GM23338 (cell line): ENCODE measurements at regions not wholly inside any gene's neighbourhood (a gene's known extent, or its start where the extent isn't known, plus 50 kb on each side); places are given as distances from the start of the nearest gene placed in this dataset.

Experiments used
- ATAC-seq: fragments of 200-7000 bp; cut with Tn5 transposase; 3 replicates; pipeline ENCODE4 v1.9.1; 2020
- DNase-seq: peaks from one replicate; pipeline ENCODE4 v3.0.0-alpha.2; 2015; ENCODE audit warnings: low spot score
- H2AFZ ChIP-seq: fragments of 200-600 bp; sonication (generic); 2 replicates; pipeline ENCODE4 v1.8.0; 2016; ENCODE audit warnings: antibody characterized with exemption, mild to moderate bottlenecking, moderate library complexity
- H3F3A ChIP-seq: fragments of 200-600 bp; sonication (generic); replicated peaks from 2 replicates; pipeline ENCODE4 v1.8.0; 2017; ENCODE audit warnings: antibody characterized with exemption, mixed run types, low read depth
- H3K27ac ChIP-seq: fragments of 200-600 bp; sonication (generic); 2 replicates; pipeline ENCODE4 v1.6.1; 2016; ENCODE audit warnings: low read depth
- H3K27me3 ChIP-seq: fragments of 200-600 bp; sonication (generic); 2 replicates; pipeline ENCODE4 v1.8.0; 2016; ENCODE audit warnings: mild to moderate bottlenecking, mixed run types, moderate library complexity; ENCODE audit not compliant: insufficient read depth
- H3K36me3 ChIP-seq: fragments of 200-600 bp; sonication (generic); 2 replicates; pipeline ENCODE4 v1.8.0; 2016; ENCODE audit warnings: mild to moderate bottlenecking; ENCODE audit not compliant: insufficient read depth
- H3K4me1 ChIP-seq: fragments of 200-600 bp; sonication (generic); 2 replicates; pipeline ENCODE4 v1.8.0; 2016; ENCODE audit warnings: mild to moderate bottlenecking, moderate library complexity; ENCODE audit not compliant: insufficient read depth
- H3K4me2 ChIP-seq: fragments of 200-600 bp; sonication (generic); 2 replicates; pipeline ENCODE4 v1.7.1; 2017; ENCODE audit warnings: mixed run types
- H3K4me3 ChIP-seq: fragments of 200-600 bp; sonication (generic); 2 replicates; pipeline ENCODE4 v1.6.1; 2016; ENCODE audit warnings: mixed run types
- H3K79me2 ChIP-seq: fragments of 200-600 bp; sonication (generic); replicated peaks from 2 replicates; pipeline ENCODE4 v1.8.0; 2017; ENCODE audit warnings: mild to moderate bottlenecking; ENCODE audit not compliant: insufficient read depth
- H3K9me2 ChIP-seq: fragments of 200-600 bp; sonication (generic); 2 replicates; pipeline ENCODE4 v1.8.0; 2017; ENCODE audit not compliant: insufficient read depth
- H4K20me1 ChIP-seq: fragments of 200-600 bp; sonication (generic); replicated peaks from 2 replicates; pipeline ENCODE4 v1.8.0; 2017; ENCODE audit warnings: mild to moderate bottlenecking; ENCODE audit not compliant: insufficient read depth
- H3K27ac Mint-ChIP-seq: 2 replicates; pipeline ENCODE4 v1.8.0; 2020; ENCODE audit warnings: inconsistent platforms, mild to moderate bottlenecking, moderate library complexity, mixed read lengths
- H3K27me3 Mint-ChIP-seq: 3 replicates; pipeline ENCODE4 v1.8.0; 2022; ENCODE audit warnings: low read depth, mild to moderate bottlenecking, moderate library complexity, mixed read lengths, inconsistent platforms; ENCODE audit not compliant: insufficient read depth, poor library complexity
- H3K36me3 Mint-ChIP-seq: 3 replicates; pipeline ENCODE4 v1.8.0; 2021; ENCODE audit warnings: low read depth, mild to moderate bottlenecking, inconsistent platforms, moderate library complexity, mixed read lengths
- H3K4me1 Mint-ChIP-seq: 3 replicates; pipeline ENCODE4 v1.8.0; 2020; ENCODE audit warnings: mild to moderate bottlenecking, inconsistent platforms, mixed read lengths
- H3K4me3 Mint-ChIP-seq: 3 replicates; pipeline ENCODE4 v1.8.0; 2021; ENCODE audit warnings: moderate library complexity, mild to moderate bottlenecking, inconsistent platforms, mixed read lengths
- H3K9me3 Mint-ChIP-seq: 3 replicates; pipeline ENCODE4 v1.8.0; 2020; ENCODE audit warnings: moderate library complexity, mild to moderate bottlenecking, inconsistent platforms, mixed read lengths
- CREB1 ChIP-seq: fragments of 250-450 bp; sonication (Bioruptor Pico); IDR thresholded peaks from 2 replicates; pipeline ENCODE4 v1.5.0; 2020; ENCODE audit warnings: low read depth, mild to moderate bottlenecking, moderate library complexity
- ETS1 ChIP-seq: IDR thresholded peaks from 2 replicates; pipeline ENCODE4 v1.6.1; 2016; ENCODE audit warnings: antibody characterized with exemption
- EZH2 ChIP-seq: fragments of 200-600 bp; sonication (generic); IDR thresholded peaks from one replicate; pipeline ENCODE4 v1.8.0; 2017; ENCODE audit warnings: antibody characterized with exemption, mild to moderate bottlenecking, low read depth; ENCODE audit not compliant: unreplicated experiment
- EZH2phosphoT487 ChIP-seq: fragments of 200-600 bp; sonication (generic); IDR thresholded peaks from one replicate; pipeline ENCODE4 v1.8.1; 2018; ENCODE audit warnings: antibody characterized with exemption; ENCODE audit not compliant: unreplicated experiment
- JUNB ChIP-seq: IDR thresholded peaks from one replicate; pipeline ENCODE4 v1.6.1; 2016; ENCODE audit warnings: antibody characterized with exemption; ENCODE audit not compliant: unreplicated experiment
- NANOG ChIP-seq: IDR thresholded peaks from 2 replicates; pipeline ENCODE4 v1.6.1; 2016; ENCODE audit warnings: antibody characterized with exemption, borderline replicate concordance
- POLR2AphosphoS5 ChIP-seq: IDR thresholded peaks from 2 replicates; pipeline ENCODE4 v1.6.1; 2016; ENCODE audit warnings: antibody characterized with exemption, low read depth
- ZNF331 ChIP-seq: fragments of 250-450 bp; sonication (Bioruptor Pico); IDR thresholded peaks from 2 replicates; pipeline ENCODE4 v1.5.0; 2020; ENCODE audit warnings: low read depth, mild to moderate bottlenecking, moderate library complexity
- TF ChIP-seq, protein P1 (sequence below): fragments of 250-450 bp; sonication (Bioruptor Pico); IDR thresholded peaks from 2 replicates; pipeline ENCODE4 v1.5.0; 2020; ENCODE audit warnings: mild to moderate bottlenecking, moderate library complexity
- TF ChIP-seq, protein P2 (sequence below), 2 experiments: fragments of 200-600 bp in 1 of 2; sonication (generic) in 1 of 2; conservative IDR thresholded peaks; 2 replicates each; pipeline versions ENCODE4 v1.5.1 to v1.6.1; 2016 to 2017; ENCODE audit warnings: antibody characterized with exemption in 2 of 2, low read depth in 2 of 2, mild to moderate bottlenecking in 2 of 2, moderate library complexity in 1 of 2

GRCh38 chr16:79843145-79843544, 242.6 kb upstream of the MAF start:
- TF ChIP-seq ETS1 (no peak), EZH2phosphoT487 (no peak), POLR2AphosphoS5 (no peak), ZNF331 (CRISPR knock-in tag) (no peak)
- TF ChIP-seq, protein P1, sequence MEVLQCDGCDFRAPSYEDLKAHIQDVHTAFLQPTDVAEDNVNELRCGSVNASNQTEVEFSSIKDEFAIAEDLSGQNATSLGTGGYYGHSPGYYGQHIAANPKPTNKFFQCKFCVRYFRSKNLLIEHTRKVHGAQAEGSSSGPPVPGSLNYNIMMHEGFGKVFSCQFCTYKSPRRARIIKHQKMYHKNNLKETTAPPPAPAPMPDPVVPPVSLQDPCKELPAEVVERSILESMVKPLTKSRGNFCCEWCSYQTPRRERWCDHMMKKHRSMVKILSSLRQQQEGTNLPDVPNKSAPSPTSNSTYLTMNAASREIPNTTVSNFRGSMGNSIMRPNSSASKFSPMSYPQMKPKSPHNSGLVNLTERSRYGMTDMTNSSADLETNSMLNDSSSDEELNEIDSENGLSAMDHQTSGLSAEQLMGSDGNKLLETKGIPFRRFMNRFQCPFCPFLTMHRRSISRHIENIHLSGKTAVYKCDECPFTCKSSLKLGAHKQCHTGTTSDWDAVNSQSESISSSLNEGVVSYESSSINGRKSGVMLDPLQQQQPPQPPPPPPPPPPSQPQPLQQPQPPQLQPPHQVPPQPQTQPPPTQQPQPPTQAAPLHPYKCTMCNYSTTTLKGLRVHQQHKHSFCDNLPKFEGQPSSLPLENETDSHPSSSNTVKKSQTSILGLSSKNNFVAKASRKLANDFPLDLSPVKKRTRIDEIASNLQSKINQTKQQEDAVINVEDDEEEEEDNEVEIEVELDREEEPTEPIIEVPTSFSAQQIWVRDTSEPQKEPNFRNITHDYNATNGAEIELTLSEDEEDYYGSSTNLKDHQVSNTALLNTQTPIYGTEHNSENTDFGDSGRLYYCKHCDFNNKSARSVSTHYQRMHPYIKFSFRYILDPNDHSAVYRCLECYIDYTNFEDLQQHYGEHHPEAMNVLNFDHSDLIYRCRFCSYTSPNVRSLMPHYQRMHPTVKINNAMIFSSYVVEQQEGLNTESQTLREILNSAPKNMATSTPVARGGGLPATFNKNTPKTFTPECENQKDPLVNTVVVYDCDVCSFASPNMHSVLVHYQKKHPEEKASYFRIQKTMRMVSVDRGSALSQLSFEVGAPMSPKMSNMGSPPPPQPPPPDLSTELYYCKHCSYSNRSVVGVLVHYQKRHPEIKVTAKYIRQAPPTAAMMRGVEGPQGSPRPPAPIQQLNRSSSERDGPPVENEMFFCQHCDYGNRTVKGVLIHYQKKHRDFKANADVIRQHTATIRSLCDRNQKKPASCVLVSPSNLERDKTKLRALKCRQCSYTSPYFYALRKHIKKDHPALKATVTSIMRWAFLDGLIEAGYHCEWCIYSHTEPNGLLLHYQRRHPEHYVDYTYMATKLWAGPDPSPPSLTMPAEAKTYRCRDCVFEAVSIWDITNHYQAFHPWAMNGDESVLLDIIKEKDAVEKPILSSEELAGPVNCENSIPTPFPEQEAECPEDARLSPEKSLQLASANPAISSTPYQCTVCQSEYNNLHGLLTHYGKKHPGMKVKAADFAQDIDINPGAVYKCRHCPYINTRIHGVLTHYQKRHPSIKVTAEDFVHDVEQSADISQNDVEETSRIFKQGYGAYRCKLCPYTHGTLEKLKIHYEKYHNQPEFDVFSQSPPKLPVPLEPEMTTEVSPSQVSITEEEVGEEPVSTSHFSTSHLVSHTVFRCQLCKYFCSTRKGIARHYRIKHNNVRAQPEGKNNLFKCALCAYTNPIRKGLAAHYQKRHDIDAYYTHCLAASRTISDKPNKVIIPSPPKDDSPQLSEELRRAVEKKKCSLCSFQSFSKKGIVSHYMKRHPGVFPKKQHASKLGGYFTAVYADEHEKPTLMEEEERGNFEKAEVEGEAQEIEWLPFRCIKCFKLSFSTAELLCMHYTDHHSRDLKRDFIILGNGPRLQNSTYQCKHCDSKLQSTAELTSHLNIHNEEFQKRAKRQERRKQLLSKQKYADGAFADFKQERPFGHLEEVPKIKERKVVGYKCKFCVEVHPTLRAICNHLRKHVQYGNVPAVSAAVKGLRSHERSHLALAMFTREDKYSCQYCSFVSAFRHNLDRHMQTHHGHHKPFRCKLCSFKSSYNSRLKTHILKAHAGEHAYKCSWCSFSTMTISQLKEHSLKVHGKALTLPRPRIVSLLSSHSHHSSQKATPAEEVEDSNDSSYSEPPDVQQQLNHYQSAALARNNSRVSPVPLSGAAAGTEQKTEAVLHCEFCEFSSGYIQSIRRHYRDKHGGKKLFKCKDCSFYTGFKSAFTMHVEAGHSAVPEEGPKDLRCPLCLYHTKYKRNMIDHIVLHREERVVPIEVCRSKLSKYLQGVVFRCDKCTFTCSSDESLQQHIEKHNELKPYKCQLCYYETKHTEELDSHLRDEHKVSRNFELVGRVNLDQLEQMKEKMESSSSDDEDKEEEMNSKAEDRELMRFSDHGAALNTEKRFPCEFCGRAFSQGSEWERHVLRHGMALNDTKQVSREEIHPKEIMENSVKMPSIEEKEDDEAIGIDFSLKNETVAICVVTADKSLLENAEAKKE (CRISPR knock-in tag): no peak
- Mint-ChIP-seq H3K9me3 (no peaks in the 10 kb centered on the region), H3K4me1 (no peaks in the 10 kb centered on the region), H3K4me3 (no peak overlapping the region), H3K27me3 (no peaks in the 10 kb centered on the region), H3K27ac (no peak overlapping the region), H3K36me3 (no peaks in the 10 kb centered on the region)
- Histone ChIP-seq H3K79me2 (no peaks in the 10 kb centered on the region), H3K27me3 (no peaks in the 10 kb centered on the region), H2AFZ (no peak overlapping the region), H3K9me2 (no peaks in the 10 kb centered on the region), H3K4me2 (no peak overlapping the region), H3K27ac (no peak overlapping the region), H4K20me1 (no peaks in the 10 kb centered on the region), H3F3A (no peaks in the 10 kb centered on the region), H3K4me3 (no peak overlapping the region), H3K4me1 (no peaks in the 10 kb centered on the region), H3K36me3 (no peaks in the 10 kb centered on the region)
- DNase-seq: no peak
- ATAC-seq: no peak

DNA sequence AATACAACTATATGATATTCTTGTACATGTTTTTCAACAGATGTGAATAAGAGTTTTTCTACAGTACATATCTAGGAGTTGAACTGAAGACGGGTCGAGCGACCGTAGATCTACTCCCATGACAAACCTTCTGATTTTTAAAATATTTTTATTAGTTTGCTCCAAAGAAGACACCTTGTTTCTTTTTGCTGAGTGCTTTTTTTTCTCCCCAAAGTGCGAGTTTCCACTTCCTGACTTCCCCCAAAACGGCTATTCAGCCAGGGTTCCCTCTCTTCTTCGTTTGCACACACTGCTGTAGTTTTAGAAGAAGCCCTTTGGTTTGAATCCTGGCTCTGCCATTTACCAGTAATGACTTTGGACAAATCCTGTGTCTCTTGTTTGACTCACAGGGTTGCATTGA, 241.7 kb upstream of the MAF start:
- no peak overlapping the region for H3K4me3 Mint-ChIP-seq
- Histone ChIP-seq H3K9me2 (0 out of 2 replicates have a peak, but pooled peaks cover 6% of the 10 kb centered on the region), H3K27me3 (no peaks in the 10 kb centered on the region), H3F3A (no peaks in the 10 kb centered on the region), H2AFZ (no peak overlapping the region), H3K4me3 (no peak overlapping the region), H4K20me1 (no peaks in the 10 kb centered on the region), H3K36me3 (no peaks in the 10 kb centered on the region), H3K4me1 (no peaks in the 10 kb centered on the region), H3K27ac (no peak overlapping the region), H3K79me2 (no peaks in the 10 kb centered on the region), H3K4me2 (no peak overlapping the region)
- no peak overlapping the region for H3K27ac Mint-ChIP-seq
- H3K27me3 Mint-ChIP-seq: no peaks in the 10 kb centered on the region
- ATAC-seq: no peak
- no peaks in the 10 kb centered on the region for H3K36me3 Mint-ChIP-seq
- no peak for DNase-seq
- H3K9me3 Mint-ChIP-seq: no peaks in the 10 kb centered on the region
- no peaks in the 10 kb centered on the region for H3K4me1 Mint-ChIP-seq
- no peak for TF ChIP-seq POLR2AphosphoS5
- TF ChIP-seq EZH2: no peak
- no peak for TF ChIP-seq NANOG
- TF ChIP-seq CREB1 (CRISPR knock-in tag): no peak
- TF ChIP-seq, protein P2, sequence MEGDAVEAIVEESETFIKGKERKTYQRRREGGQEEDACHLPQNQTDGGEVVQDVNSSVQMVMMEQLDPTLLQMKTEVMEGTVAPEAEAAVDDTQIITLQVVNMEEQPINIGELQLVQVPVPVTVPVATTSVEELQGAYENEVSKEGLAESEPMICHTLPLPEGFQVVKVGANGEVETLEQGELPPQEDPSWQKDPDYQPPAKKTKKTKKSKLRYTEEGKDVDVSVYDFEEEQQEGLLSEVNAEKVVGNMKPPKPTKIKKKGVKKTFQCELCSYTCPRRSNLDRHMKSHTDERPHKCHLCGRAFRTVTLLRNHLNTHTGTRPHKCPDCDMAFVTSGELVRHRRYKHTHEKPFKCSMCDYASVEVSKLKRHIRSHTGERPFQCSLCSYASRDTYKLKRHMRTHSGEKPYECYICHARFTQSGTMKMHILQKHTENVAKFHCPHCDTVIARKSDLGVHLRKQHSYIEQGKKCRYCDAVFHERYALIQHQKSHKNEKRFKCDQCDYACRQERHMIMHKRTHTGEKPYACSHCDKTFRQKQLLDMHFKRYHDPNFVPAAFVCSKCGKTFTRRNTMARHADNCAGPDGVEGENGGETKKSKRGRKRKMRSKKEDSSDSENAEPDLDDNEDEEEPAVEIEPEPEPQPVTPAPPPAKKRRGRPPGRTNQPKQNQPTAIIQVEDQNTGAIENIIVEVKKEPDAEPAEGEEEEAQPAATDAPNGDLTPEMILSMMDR (conservative IDR thresholded peaks at IDR 0.05; ENCODE audit: low read depth in 2 of 2): no peak
- no peak for TF ChIP-seq JUNB
